IMR-90 (cell line): ENCODE measurements at regions not wholly inside any gene's neighbourhood (a gene's known extent, or its start where the extent isn't known, plus 50 kb on each side); places are given as distances from the start of the nearest gene placed in this dataset.
"Not testable (repeated sequence)": the region's sequence is repeated elsewhere in the genome, so short reads cannot be mapped to it uniquely, and the experiment has no call there.

Experiments used
- ATAC-seq: fragments of 200-7000 bp; cut with Tn5 transposase; 2 replicates; pipeline ENCODE4 v1.9.1; 2020; ENCODE audit warnings: low read depth, mild to moderate bottlenecking, moderate library complexity
- BruUV-seq: library from RNA; stranded (reverse); fragments of 400-500 nt; replicated peaks from 2 replicates; lab custom pipeline; 2021; lab: Mats Ljungman, UMichigan
- CTCF ChIA-PET: fragments of 300-600 bp; formaldehyde crosslinking; extraction: SDS; loops from one replicate; lab custom pipeline; 2021; ENCODE audit warnings: antibody characterized with exemption; lab: Yijun Ruan, JAX
- POLR2A ChIA-PET: fragments of 300-600 bp; sonication (Branson Sonifier 250); formaldehyde crosslinking; loops from one replicate; lab custom pipeline; 2022; ENCODE audit warnings: antibody characterized with exemption; ENCODE audit not compliant: unreplicated experiment; lab: Charles Lee
- DNase-seq: peaks from one replicate; pipeline ENCODE4 v3.0.0; 2013
- H2AFZ ChIP-seq: replicated peaks from 2 replicates; pipeline ENCODE3; 2013; ENCODE audit warnings: low read length, mild to moderate bottlenecking; ENCODE audit not compliant: poor library complexity
- H2AK5ac ChIP-seq: 2 replicates; pipeline ENCODE4 v1.6.1; 2013; ENCODE audit warnings: low read depth, low read length, inconsistent platforms
- H2AK9ac ChIP-seq: replicated peaks from 2 replicates; pipeline ENCODE3; 2013; ENCODE audit warnings: mild to moderate bottlenecking, low read depth, low read length, moderate library complexity; ENCODE audit not compliant: poor library complexity
- H2BK120ac ChIP-seq: 2 replicates; pipeline ENCODE4 v1.6.1; 2013; ENCODE audit warnings: low read depth, low read length, inconsistent platforms
- H2BK15ac ChIP-seq: 3 replicates; pipeline ENCODE4 v1.6.1; 2013; ENCODE audit warnings: low read depth, low read length, inconsistent platforms
- H2BK20ac ChIP-seq: 2 replicates; pipeline ENCODE4 v1.6.1; 2013; ENCODE audit warnings: low read depth, mild to moderate bottlenecking, inconsistent platforms, low read length, moderate library complexity
- H2BK5ac ChIP-seq: 2 replicates; pipeline ENCODE4 v1.6.1; 2013; ENCODE audit warnings: mild to moderate bottlenecking, low read depth, low read length, inconsistent platforms; ENCODE audit not compliant: poor library complexity, severe bottlenecking
- H3K14ac ChIP-seq: replicated peaks from 2 replicates; pipeline ENCODE4 v1.6.1; 2013; ENCODE audit warnings: low read depth, low read length, inconsistent platforms
- H3K18ac ChIP-seq: 2 replicates; pipeline ENCODE4 v1.6.1; 2013; ENCODE audit warnings: low read depth, low read length, control low read depth
- H3K23ac ChIP-seq: 2 replicates; pipeline ENCODE4 v1.6.1; 2013; ENCODE audit warnings: low read depth, low read length, inconsistent platforms
- H3K27ac ChIP-seq: 2 replicates; pipeline ENCODE4 v1.5.1; 2013; ENCODE audit warnings: mild to moderate bottlenecking, control low read depth, low read length; ENCODE audit not compliant: insufficient read depth
- H3K27me3 ChIP-seq: 2 replicates; pipeline ENCODE4 v1.6.1; 2013; ENCODE audit warnings: low read length; ENCODE audit not compliant: control insufficient read depth, insufficient read depth
- H3K36me3 ChIP-seq: 2 replicates; pipeline ENCODE4 v1.6.1; 2013; ENCODE audit warnings: low read length, mixed read lengths; ENCODE audit not compliant: control insufficient read depth, insufficient read depth
- H3K4ac ChIP-seq: 2 replicates; pipeline ENCODE4 v1.6.1; 2013; ENCODE audit warnings: low read depth, low read length, inconsistent platforms
- H3K4me1 ChIP-seq: 2 replicates; pipeline ENCODE4 v1.6.1; 2013; ENCODE audit warnings: low read length, mixed read lengths; ENCODE audit not compliant: control insufficient read depth, insufficient read depth
- H3K4me2 ChIP-seq: 2 replicates; pipeline ENCODE4 v1.6.1; 2013; ENCODE audit warnings: low read depth, mild to moderate bottlenecking, control low read depth, low read length, moderate library complexity
- H3K4me3 ChIP-seq: 2 replicates; pipeline ENCODE4 v1.5.1; 2013; ENCODE audit warnings: low read depth, mild to moderate bottlenecking, control low read depth, low read length, moderate library complexity; ENCODE audit not compliant: insufficient read depth
- H3K56ac ChIP-seq: 2 replicates; pipeline ENCODE4 v1.6.1; 2013; ENCODE audit warnings: low read length, inconsistent platforms; ENCODE audit not compliant: insufficient read depth; ENCODE audit errors: extremely low read depth
- H3K79me1 ChIP-seq, 2 experiments: 2 replicates each; pipeline ENCODE4 v1.6.1; 2013; ENCODE audit warnings: low read length in 2 of 2, inconsistent platforms in 1 of 2, low read depth in 1 of 2
- H3K9ac ChIP-seq: 2 replicates; pipeline ENCODE4 v1.6.1; 2013; ENCODE audit warnings: low read depth, low read length, control low read depth
- H3K9me1 ChIP-seq: 2 replicates; pipeline ENCODE4 v1.6.1; 2013; ENCODE audit warnings: low read length, inconsistent platforms; ENCODE audit not compliant: insufficient read depth
- H3K9me3 ChIP-seq: 2 replicates; pipeline ENCODE4 v1.6.1; 2013; ENCODE audit warnings: low read length; ENCODE audit not compliant: control insufficient read depth, insufficient read depth
- H4K20me1 ChIP-seq: 2 replicates; pipeline ENCODE4 v1.6.1; 2013; ENCODE audit warnings: low read length, inconsistent platforms; ENCODE audit not compliant: insufficient read depth
- H4K5ac ChIP-seq: 2 replicates; pipeline ENCODE4 v1.6.1; 2013; ENCODE audit warnings: mild to moderate bottlenecking, low read depth, low read length, control low read depth
- H4K8ac ChIP-seq, 2 experiments: 2 replicates each; pipeline ENCODE4 v1.6.1; 2013; ENCODE audit warnings: low read depth in 2 of 2, low read length in 2 of 2, control low read depth in 1 of 2, inconsistent platforms in 1 of 2
- H4K91ac ChIP-seq: 2 replicates; pipeline ENCODE4 v1.6.1; 2013; ENCODE audit warnings: low read depth, low read length, inconsistent platforms; ENCODE audit not compliant: insufficient read depth
- whole genome bisulfite sequencing, 2 experiments: methylation state at CpG; one replicate each; pipeline versions ENCODE4 v1.1.5 to v1.1.7; 2013; ENCODE audit warnings: missing lambda C conversion rate in 2 of 2; ENCODE audit not compliant: insufficient read length in 1 of 2; ENCODE audit errors: extremely low coverage in 2 of 2; 5-methylcytosine and 5-hydroxymethylcytosine counted together
- dilution Hi-C: fragments of 300-500 bp; cut with HindIII; formaldehyde crosslinking; loops from one replicate; pipeline ENCODE4 v1.14.3; 2018; ENCODE audit warnings: low sequenced_read_pairs; ENCODE audit not compliant: unreplicated experiment
- in situ Hi-C: fragments of 300-500 bp; cut with MboI; formaldehyde crosslinking; loops from 3 replicates; pipeline ENCODE4 v1.14.3; 2019; ENCODE audit warnings: low sequenced_read_pairs, inconsistent platforms, mixed read lengths
- intact Hi-C: fragments of 100-400 bp; cut with micrococcal nuclease; formaldehyde crosslinking; loops from 2 replicates; pipeline ENCODE4 v1.10.0; 2022

GRCh38 chr12:7554831-7555230, 51.3 kb upstream of the CD163 start:
- H3K56ac ChIP-seq, H4K91ac ChIP-seq, H3K9ac ChIP-seq, H2AK5ac ChIP-seq, H3K36me3 ChIP-seq, H4K5ac ChIP-seq, in situ Hi-C loops, ATAC-seq, H2AFZ ChIP-seq, H3K14ac ChIP-seq, H2AK9ac ChIP-seq, H2BK20ac ChIP-seq, H3K27ac ChIP-seq, H3K9me1 ChIP-seq, H4K8ac ChIP-seq, H4K20me1 ChIP-seq, H3K4me3 ChIP-seq, H2BK5ac ChIP-seq, H3K4me1 ChIP-seq, CTCF ChIA-PET, dilution Hi-C loops, H3K4ac ChIP-seq, H3K9me3 ChIP-seq, DNase-seq, H3K27me3 ChIP-seq, intact Hi-C loops, BruUV-seq, H2BK15ac ChIP-seq, H3K79me1 ChIP-seq, H3K23ac ChIP-seq, H3K4me2 ChIP-seq, POLR2A ChIA-PET, H2BK120ac ChIP-seq, H3K18ac ChIP-seq: not testable (repeated sequence)
- WGBS, 2 experiments, result no CpG with 5 or more reads among the region's 6 CpGs
